Naive B cell (primary cell): ENCODE measurements at regions not wholly inside any gene's neighbourhood (a gene's known extent, or its start where the extent isn't known, plus 50 kb on each side); places are given as distances from the start of the nearest gene placed in this dataset.

Experiments
- ATAC-seq, 2 donors: fragments of 150-1000 bp; cut with Tn5 transposase; 2 replicates each; pipeline ENCODE4 v1.10.0; 2021; ENCODE audit warnings: low read depth in 2 of 2, mild to moderate bottlenecking in 2 of 2, moderate library complexity in 2 of 2
- DNase-seq: peaks from one replicate; pipeline ENCODE4 v3.0.0; 2022
- H3K27ac Mint-ChIP-seq, 6 donors: one replicate each; pipeline ENCODE4 v1.8.0; 2020 to 2022; ENCODE audit warnings: mild to moderate bottlenecking in 6 of 6, mixed read lengths in 6 of 6, moderate library complexity in 5 of 6, inconsistent platforms in 2 of 6
- H3K27me3 Mint-ChIP-seq, 3 donors: one replicate each; pipeline ENCODE4 v1.8.0; 2021 to 2022; ENCODE audit warnings: mixed read lengths in 3 of 3, mild to moderate bottlenecking in 1 of 3
- H3K36me3 Mint-ChIP-seq, 2 donors: one replicate each; pipeline ENCODE4 v1.8.0; 2020 to 2022; ENCODE audit warnings: mixed read lengths in 2 of 2, inconsistent platforms in 1 of 2, mild to moderate bottlenecking in 1 of 2
- H3K4me1 Mint-ChIP-seq, 3 donors: one replicate each; pipeline ENCODE4 v1.8.0; 2020 to 2022; ENCODE audit warnings: mixed read lengths in 3 of 3, inconsistent platforms in 1 of 3, mild to moderate bottlenecking in 1 of 3, moderate library complexity in 1 of 3
- H3K4me3 Mint-ChIP-seq, 8 donors: one replicate each; pipeline ENCODE4 v1.8.0; 2020 to 2022; ENCODE audit warnings: mild to moderate bottlenecking in 8 of 8, mixed read lengths in 8 of 8, moderate library complexity in 8 of 8, inconsistent platforms in 2 of 8
- H3K9me3 Mint-ChIP-seq, 7 donors: one replicate each; pipeline ENCODE4 v1.8.0; 2020 to 2022; ENCODE audit warnings: mixed read lengths in 7 of 7, mild to moderate bottlenecking in 5 of 7, inconsistent platforms in 2 of 7, moderate library complexity in 1 of 7

GRCh38 chr15:87614704-87615103, 641.8 kb downstream of the NTRK3 start:
- H3K4me3 Mint-ChIP-seq, result no peak overlapping the region
- DNase-seq (no peak), ATAC-seq (no peak)
- no peaks in the 10 kb centered on the region for H3K36me3 Mint-ChIP-seq
- H3K27ac Mint-ChIP-seq, result no peak overlapping the region
- H3K9me3 Mint-ChIP-seq, result peaks cover 0 to 6% (median 0%) of the 10 kb centered on the region in 7 donors
- peaks cover 0 to 8% (median 0%) of the 10 kb centered on the region in 3 donors for H3K27me3 Mint-ChIP-seq
- no peaks in the 10 kb centered on the region for H3K4me1 Mint-ChIP-seq

- Mint-ChIP-seq H3K27me3 (peaks cover 0 to 12% (median 5%) of the 10 kb centered on the region in 3 donors), H3K36me3 (no peaks in the 10 kb centered on the region), H3K9me3 (peaks cover 0 to 10% (median 0%) of the 10 kb centered on the region in 7 donors), H3K4me3 (no peak overlapping the region), H3K4me1 (no peaks in the 10 kb centered on the region), H3K27ac (no peak overlapping the region)
- no peak for ATAC-seq
- DNase-seq, result no peak
Measured at GRCh38 chr15:87610366-87610765, 646.2 kb downstream of the NTRK3 start.

GRCh38 chr15:87609894-87610293, 646.6 kb downstream of the NTRK3 start:
- no peak overlapping the region for H3K4me3 Mint-ChIP-seq
- H3K27ac Mint-ChIP-seq, result no peak overlapping the region
- no peak for ATAC-seq
- no peaks in the 10 kb centered on the region for H3K4me1 Mint-ChIP-seq
- DNase-seq, result no peak
- H3K36me3 Mint-ChIP-seq, result no peaks in the 10 kb centered on the region
- H3K27me3 Mint-ChIP-seq, result peaks cover 0 to 10% (median 5%) of the 10 kb centered on the region in 3 donors
- H3K9me3 Mint-ChIP-seq, result peaks cover 0 to 10% (median 0%) of the 10 kb centered on the region in 7 donors

- H3K27ac Mint-ChIP-seq, result no peak overlapping the region
- peaks cover 0 to 10% (median 0%) of the 10 kb centered on the region in 7 donors for H3K9me3 Mint-ChIP-seq
- no peaks in the 10 kb centered on the region for H3K4me1 Mint-ChIP-seq
- ATAC-seq, result no peak
- H3K36me3 Mint-ChIP-seq, result no peaks in the 10 kb centered on the region
- H3K4me3 Mint-ChIP-seq, result no peak overlapping the region
- H3K27me3 Mint-ChIP-seq, result peaks cover 0 to 9% (median 5%) of the 10 kb centered on the region in 3 donors
- no peak for DNase-seq
Measured at GRCh38 chr15:87609474-87609873, 647.1 kb downstream of the NTRK3 start.

- H3K27ac Mint-ChIP-seq, result no peak overlapping the region
- no peaks in the 10 kb centered on the region for H3K36me3 Mint-ChIP-seq
- no peaks in the 10 kb centered on the region for H3K4me1 Mint-ChIP-seq
- H3K9me3 Mint-ChIP-seq, result peaks cover 0 to 10% (median 0%) of the 10 kb centered on the region in 7 donors
- H3K4me3 Mint-ChIP-seq, result no peak overlapping the region
- ATAC-seq (no peak), DNase-seq (no peak)
- peaks cover 0 to 5% (median 4%) of the 10 kb centered on the region in 3 donors for H3K27me3 Mint-ChIP-seq
Measured at GRCh38 chr15:87608238-87609028, 648.1 kb downstream of the NTRK3 start.

- Mint-ChIP-seq H3K36me3 (no peaks in the 10 kb centered on the region), H3K27ac (no peak overlapping the region), H3K9me3 (peaks cover 0 to 16% (median 0%) of the 10 kb centered on the region in 7 donors)
Measured at GRCh38 chr15:87606971-87607370, 649.6 kb downstream of the NTRK3 start.

GRCh38 chr15:87604857-87605446, 651.6 kb downstream of the NTRK3 start:
- Mint-ChIP-seq H3K4me3 (no peak overlapping the region), H3K36me3 (no peaks in the 10 kb centered on the region), H3K27me3 (peaks cover 4 to 6% (median 5%) of the 10 kb centered on the region in 3 donors), H3K4me1 (no peaks in the 10 kb centered on the region), H3K27ac (no peak overlapping the region), H3K9me3 (peaks cover 0 to 16% (median 0%) of the 10 kb centered on the region in 7 donors)
- ATAC-seq, result no peak
- no peak for DNase-seq

More at GRCh38 chr15:87606971-87607370, 649.6 kb downstream of the NTRK3 start:
- DNase-seq, result no peak
- Mint-ChIP-seq H3K4me1 (no peaks in the 10 kb centered on the region), H3K27me3 (peaks cover 4 to 6% (median 5%) of the 10 kb centered on the region in 3 donors), H3K4me3 (no peak overlapping the region)
- no peak for ATAC-seq

GRCh38 chr15:87602371-87602770, 654.2 kb downstream of the NTRK3 start:
- peaks cover 0 to 8% (median 0%) of the 10 kb centered on the region in 7 donors for H3K9me3 Mint-ChIP-seq
- no peak for DNase-seq
- no peak for ATAC-seq
- no peak overlapping the region for H3K27ac Mint-ChIP-seq
- H3K4me1 Mint-ChIP-seq, result peaks cover 0 to 3% (median 0%) of the 10 kb centered on the region in 3 donors
- H3K4me3 Mint-ChIP-seq, result no peak overlapping the region
- peaks cover 4 to 6% (median 5%) of the 10 kb centered on the region in 3 donors for H3K27me3 Mint-ChIP-seq
- no peaks in the 10 kb centered on the region for H3K36me3 Mint-ChIP-seq

- H3K27ac Mint-ChIP-seq, result no peak overlapping the region
- ATAC-seq (no peak), DNase-seq (no peak)
- H3K9me3 Mint-ChIP-seq, result peaks cover 0 to 10% (median 0%) of the 10 kb centered on the region in 7 donors
- H3K4me3 Mint-ChIP-seq, result no peak overlapping the region
- H3K27me3 Mint-ChIP-seq, result peaks cover 0 to 6% (median 0%) of the 10 kb centered on the region in 3 donors
- no peaks in the 10 kb centered on the region for H3K36me3 Mint-ChIP-seq
- H3K4me1 Mint-ChIP-seq, result peaks cover 0 to 3% (median 0%) of the 10 kb centered on the region in 3 donors
Measured at GRCh38 chr15:87599616-87600015, 656.9 kb downstream of the NTRK3 start.

- H3K27ac Mint-ChIP-seq, result peak overlapping the region in 2 of 6 donors; percentile 33 to 36
- no peak for ATAC-seq
Measured at GRCh38 chr15:87597346-87598052, 659.0 kb downstream of the NTRK3 start.

GRCh38 chr15:87591582-87591981, 665.0 kb downstream of the NTRK3 start:
- no peak for DNase-seq
- Mint-ChIP-seq H3K4me3 (no peak overlapping the region), H3K27me3 (peaks cover 0 to 4% (median 0%) of the 10 kb centered on the region in 3 donors), H3K27ac (no peak overlapping the region), H3K9me3 (peaks cover 0 to 11% (median 4%) of the 10 kb centered on the region in 7 donors), H3K4me1 (no peaks in the 10 kb centered on the region), H3K36me3 (no peaks in the 10 kb centered on the region)
- no peak for ATAC-seq

More at GRCh38 chr15:87597346-87598052, 659.0 kb downstream of the NTRK3 start:
- Mint-ChIP-seq H3K4me3 (peak overlapping the region in 1 of 8 donors; percentile 37), H3K36me3 (no peaks in the 10 kb centered on the region), H3K9me3 (peaks cover 0 to 9% (median 4%) of the 10 kb centered on the region in 7 donors), H3K4me1 (peaks cover 0 to 3% (median 0%) of the 10 kb centered on the region in 3 donors), H3K27me3 (peaks cover 0 to 5% (median 4%) of the 10 kb centered on the region in 3 donors)
- DNase-seq, result no peak

GRCh38 chr15:87591042-87591441, 665.5 kb downstream of the NTRK3 start:
- ATAC-seq (no peak), DNase-seq (no peak)
- peaks cover 0 to 11% (median 3%) of the 10 kb centered on the region in 7 donors for H3K9me3 Mint-ChIP-seq
- H3K27ac Mint-ChIP-seq, result no peak overlapping the region
- H3K27me3 Mint-ChIP-seq, result peaks cover 0 to 4% (median 0%) of the 10 kb centered on the region in 3 donors
- no peak overlapping the region for H3K4me3 Mint-ChIP-seq
- no peaks in the 10 kb centered on the region for H3K36me3 Mint-ChIP-seq
- H3K4me1 Mint-ChIP-seq, result no peaks in the 10 kb centered on the region

GRCh38 chr15:87589134-87589533, 667.4 kb downstream of the NTRK3 start:
- ATAC-seq (no peak), DNase-seq (no peak)
- Mint-ChIP-seq H3K36me3 (no peaks in the 10 kb centered on the region), H3K27ac (no peak overlapping the region), H3K9me3 (peaks cover 0 to 11% (median 2%) of the 10 kb centered on the region in 7 donors), H3K27me3 (peaks cover 0 to 2% (median 0%) of the 10 kb centered on the region in 3 donors), H3K4me3 (no peak overlapping the region), H3K4me1 (no peaks in the 10 kb centered on the region)
